ENCODE measurements at regions not wholly inside any gene's neighbourhood (a gene's known extent, or its start where the extent isn't known, plus 50 kb on each side); places are given as distances from the start of the nearest gene placed in this dataset.
"Not testable (repeated sequence)": the region's sequence is repeated elsewhere in the genome, so short reads cannot be mapped to it uniquely, and the experiment has no call there.

DNA sequence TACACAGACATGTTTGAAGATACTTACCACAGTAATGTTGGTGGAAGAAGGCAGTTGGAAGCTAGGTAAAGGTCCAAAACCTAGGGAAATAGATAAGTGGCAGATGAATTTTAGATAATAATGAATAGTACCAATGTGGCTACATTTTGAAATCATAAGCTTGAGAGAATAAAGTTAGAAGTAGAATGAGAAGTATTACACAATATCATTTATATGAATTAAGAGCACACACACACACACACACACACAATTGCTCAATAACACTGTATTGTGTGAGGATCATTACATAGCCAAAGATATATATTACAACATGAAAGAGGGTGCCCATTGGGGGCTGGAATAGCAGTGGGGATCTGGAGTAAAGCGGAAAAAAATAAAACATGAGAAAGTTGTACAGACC, 149.0 kb upstream of the EYA4 start:
- no peak for DNase-seq

DNA sequence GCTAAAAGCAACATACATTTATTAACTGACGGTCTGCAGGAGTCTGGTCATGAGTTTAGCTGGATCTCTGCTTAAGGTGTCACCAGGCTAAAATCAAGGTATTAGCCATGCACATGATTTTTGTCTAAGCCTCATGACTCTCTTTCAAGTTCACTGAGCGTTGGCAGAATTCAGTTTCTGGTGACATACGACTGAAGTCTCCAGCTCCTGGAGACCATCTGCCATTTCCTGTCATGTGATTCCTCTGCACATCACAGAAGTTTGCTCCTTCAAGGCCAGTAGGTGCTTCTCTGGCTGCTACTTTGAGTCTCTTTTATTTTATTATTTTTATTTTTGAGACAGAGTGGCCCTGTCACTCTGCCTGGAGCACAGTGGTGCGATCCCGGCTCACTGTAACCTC, 148.4 kb upstream of the EYA4 start:
- no peak overlapping the region for H3K4me3 ChIP-seq
- WGBS, 2 donors, result 73 to 74% methylated on average over 5 of the region's 5 CpGs
- no peak for ATAC-seq

More for the DNA sequence above, 149.0 kb upstream of the EYA4 start:
- H3K27me3 ChIP-seq, result no peaks in the 10 kb centered on the region
- intact Hi-C loops (cut with DNase I), result no loop called here
- no peaks in the 10 kb centered on the region for H3K36me3 ChIP-seq
- ATAC-seq, result no peak
- no peak for TF ChIP-seq CTCF (IDR thresholded peaks at IDR 0.05)
- no peaks in the 10 kb centered on the region for H3K4me1 ChIP-seq
- 100% methylated on average over 1 of the region's 1 CpG for WGBS, 2 donors
- H3K9me3 ChIP-seq, result no peaks in the 10 kb centered on the region
- H3K4me3 ChIP-seq, result no peak overlapping the region
- no peak overlapping the region for H3K27ac ChIP-seq

GRCh38 chr6:133093211-133093610, 147.9 kb upstream of the EYA4 start:
- H3K27ac ChIP-seq; H3K9me3 ChIP-seq; ATAC-seq; DNase-seq; H3K4me3 ChIP-seq; H3K36me3 ChIP-seq; intact Hi-C loops (cut with DNase I); H3K27me3 ChIP-seq; H3K4me1 ChIP-seq: not testable (repeated sequence)
- 73 to 80% methylated on average over 3 of the region's 3 CpGs for WGBS, 2 donors

More for the DNA sequence above, 148.4 kb upstream of the EYA4 start:
- Histone ChIP-seq H3K36me3 (no peaks in the 10 kb centered on the region), H3K27ac (no peak overlapping the region), H3K9me3 (no peaks in the 10 kb centered on the region), H3K27me3 (no peaks in the 10 kb centered on the region), H3K4me1 (no peaks in the 10 kb centered on the region)
- intact Hi-C loops (cut with DNase I), result no loop called here
- no peak for TF ChIP-seq CTCF (IDR thresholded peaks at IDR 0.05)
- no peak for DNase-seq

DNA sequence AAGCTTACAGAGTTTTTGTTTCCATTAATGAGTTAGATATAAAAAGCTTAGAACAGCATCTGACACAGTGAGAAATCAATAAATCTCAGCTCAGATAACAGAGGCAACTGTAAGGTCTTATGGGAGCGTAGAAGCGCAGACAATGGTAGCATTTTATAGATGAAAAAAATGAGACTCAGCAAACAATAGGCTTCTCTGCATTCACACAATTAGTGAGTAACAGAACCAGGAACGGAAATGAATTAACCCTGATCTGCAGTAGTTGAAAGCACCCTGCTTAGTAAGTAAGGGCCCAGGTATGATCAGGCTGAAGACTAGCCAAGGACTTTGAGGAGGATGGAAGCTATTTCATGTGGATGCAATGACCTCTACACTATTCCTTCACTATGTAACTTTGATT, 147.2 kb upstream of the EYA4 start:
- intact Hi-C loops (cut with DNase I), result no loop called here
- ATAC-seq, result no peak

DNA sequence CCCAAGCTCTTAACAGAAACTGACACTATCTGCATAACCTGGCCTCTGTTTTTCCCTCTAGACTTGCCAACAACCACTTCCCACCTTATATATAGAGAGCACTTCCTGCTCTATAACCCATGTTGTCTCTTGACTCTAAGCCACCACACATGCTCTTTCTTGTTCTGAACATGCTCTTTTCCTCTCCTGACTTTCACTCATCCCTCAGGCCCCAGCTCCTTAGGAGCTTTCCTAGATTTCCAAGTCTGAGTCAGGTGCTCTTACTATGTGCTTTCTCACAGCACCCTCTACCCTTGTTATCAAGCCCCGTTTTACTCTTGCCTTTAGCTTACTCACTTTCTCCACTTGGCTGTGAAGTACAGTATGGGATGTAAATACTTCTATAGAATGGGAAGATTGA, 143.9 kb upstream of the EYA4 start:
- no peak overlapping the region for H3K27ac ChIP-seq
- intact Hi-C loops (cut with DNase I), result no loop called here
- H3K27me3 ChIP-seq, result no peaks in the 10 kb centered on the region
- no peak for DNase-seq
- 79 to 86% methylated on average over 1 of the region's 1 CpG for WGBS, 2 donors
- no peaks in the 10 kb centered on the region for H3K36me3 ChIP-seq
- H3K4me3 ChIP-seq, result no peak overlapping the region
- H3K9me3 ChIP-seq, result no peaks in the 10 kb centered on the region
- TF ChIP-seq CTCF (IDR thresholded peaks at IDR 0.05), result no peak
- no peak for ATAC-seq
- peaks cover 0 to 9% (median 0%) of the 10 kb centered on the region in 9 donors for H3K4me1 ChIP-seq

More for the DNA sequence above, 147.2 kb upstream of the EYA4 start:
- no peak for TF ChIP-seq CTCF (IDR thresholded peaks at IDR 0.05)
- Histone ChIP-seq H3K27me3 (no peaks in the 10 kb centered on the region), H3K4me3 (no peak overlapping the region), H3K4me1 (no peaks in the 10 kb centered on the region), H3K36me3 (no peaks in the 10 kb centered on the region), H3K9me3 (no peaks in the 10 kb centered on the region), H3K27ac (no peak overlapping the region)
- DNase-seq, result no peak
- WGBS, 2 donors, result 79 to 86% methylated on average over 3 of the region's 3 CpGs

Measured in heart right ventricle (tissue), 16 donors.